ENCODE measurements at regions not wholly inside any gene's neighbourhood (a gene's known extent, or its start where the extent isn't known, plus 50 kb on each side); places are given as distances from the start of the nearest gene placed in this dataset.

DNA sequence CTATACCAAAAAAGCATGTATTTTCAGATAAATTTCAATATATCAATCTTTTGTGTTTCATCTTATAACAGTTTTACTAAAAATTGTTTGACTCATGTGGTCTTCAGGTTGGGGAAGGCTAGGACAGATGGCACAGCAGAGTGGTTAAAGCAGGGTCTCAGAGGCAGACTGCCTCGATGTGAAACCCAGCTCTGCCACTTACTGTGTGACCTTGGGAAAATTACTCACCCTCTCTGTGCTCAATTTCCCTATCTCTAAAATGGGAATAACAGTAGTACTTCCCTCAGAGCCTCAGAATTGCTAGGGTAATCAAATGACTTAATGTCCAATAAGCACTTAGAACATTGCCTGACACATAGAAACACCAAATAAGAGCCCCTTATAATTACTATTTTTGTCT is 262.1 kb upstream of the FMN2 start:
- TF ChIP-seq EZH2 (IDR thresholded peaks at IDR 0.05; ENCODE audit: low read depth, low read length, severe bottlenecking) (no peak), JUND (IDR thresholded peaks at IDR 0.05; ENCODE audit: low read length) (no peak)

All from H1 (cell line).